HG02981 (cell line): ENCODE measurements at regions not wholly inside any gene's neighbourhood (a gene's known extent, or its start where the extent isn't known, plus 50 kb on each side); places are given as distances from the start of the nearest gene placed in this dataset.

Experiments
- ATAC-seq: cut with Tn5 transposase; IDR thresholded peaks from one replicate; pipeline ENCODE4 v1.9.1; 2021; ENCODE audit warnings: mild to moderate bottlenecking, moderate library complexity; ENCODE audit not compliant: unreplicated experiment

DNA sequence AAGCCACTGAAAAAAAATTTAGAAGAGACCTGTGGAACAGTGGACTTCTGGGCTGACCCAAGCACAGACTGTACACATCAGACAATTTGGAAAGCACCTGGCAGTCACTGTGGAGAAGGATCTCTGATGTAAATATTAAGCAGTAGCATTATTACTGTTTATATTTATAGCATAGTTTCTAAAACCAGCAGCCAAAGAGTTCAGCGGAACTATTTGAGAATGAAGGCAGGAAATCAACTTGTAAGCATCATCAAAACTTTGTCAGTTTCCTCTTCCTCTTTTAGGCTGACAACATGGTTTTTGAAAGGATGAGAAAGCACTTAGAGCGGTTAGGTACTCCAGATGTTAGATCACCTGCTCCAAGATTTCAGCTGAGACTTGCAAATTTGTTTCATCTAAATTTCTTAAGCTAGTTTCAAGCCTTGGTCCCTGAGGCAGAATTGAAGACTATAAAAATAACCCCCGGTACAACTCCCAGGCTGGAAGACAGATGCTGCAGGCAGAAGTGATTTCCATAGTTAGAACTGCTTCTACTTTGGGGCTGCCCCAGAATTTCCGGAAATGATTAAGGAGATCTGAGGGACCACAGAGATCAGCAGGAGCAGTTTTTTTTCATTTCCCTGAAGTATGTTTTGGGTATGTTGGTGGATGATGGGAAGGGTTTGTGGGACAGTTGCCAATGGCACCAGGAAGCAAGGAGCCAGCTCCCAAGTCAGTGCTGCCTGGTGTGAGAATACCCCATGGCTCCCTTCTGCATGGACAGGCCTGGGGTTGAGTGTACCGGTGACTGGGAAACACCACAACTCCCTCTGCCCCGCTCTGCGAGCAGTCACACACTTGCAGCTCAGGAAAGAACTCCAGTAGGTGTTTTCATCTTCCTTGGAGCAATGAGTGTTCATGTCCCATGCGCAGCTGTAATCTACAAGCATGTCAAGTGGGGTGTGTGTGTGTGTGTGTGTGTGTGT, 354.5 kb downstream of the NUAK1 start:
- ATAC-seq: peak; percentile 68

GRCh38 chr12:105793421-105793820, 345.3 kb downstream of the NUAK1 start:
- ATAC-seq: no peak

- no peak for ATAC-seq
Measured at GRCh38 chr12:105798256-105798845, 340.4 kb downstream of the NUAK1 start.

DNA sequence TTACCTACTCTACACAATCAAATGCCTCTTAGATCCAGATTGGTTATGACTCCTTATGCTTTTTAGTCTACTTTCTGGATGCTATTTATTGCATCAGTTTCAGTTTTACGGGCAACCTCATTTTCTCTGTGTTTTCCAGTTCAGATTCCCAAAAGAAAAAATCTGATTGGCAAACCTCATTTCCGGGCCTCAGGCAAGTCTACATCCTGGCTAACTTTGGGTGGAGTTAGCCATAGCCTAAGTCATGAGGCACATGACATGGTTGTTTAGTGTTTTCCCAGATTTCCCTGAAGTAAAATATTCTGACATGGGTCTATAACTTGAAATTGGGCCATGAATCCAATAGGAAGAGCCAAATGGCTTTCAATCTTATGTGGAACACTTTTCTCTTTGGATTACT, 339.7 kb downstream of the NUAK1 start:
- no peak for ATAC-seq

- ATAC-seq: no peak
Measured at GRCh38 chr12:105801351-105801750, 337.4 kb downstream of the NUAK1 start.

GRCh38 chr12:105803292-105803691, 335.5 kb downstream of the NUAK1 start:
- no peak for ATAC-seq

DNA sequence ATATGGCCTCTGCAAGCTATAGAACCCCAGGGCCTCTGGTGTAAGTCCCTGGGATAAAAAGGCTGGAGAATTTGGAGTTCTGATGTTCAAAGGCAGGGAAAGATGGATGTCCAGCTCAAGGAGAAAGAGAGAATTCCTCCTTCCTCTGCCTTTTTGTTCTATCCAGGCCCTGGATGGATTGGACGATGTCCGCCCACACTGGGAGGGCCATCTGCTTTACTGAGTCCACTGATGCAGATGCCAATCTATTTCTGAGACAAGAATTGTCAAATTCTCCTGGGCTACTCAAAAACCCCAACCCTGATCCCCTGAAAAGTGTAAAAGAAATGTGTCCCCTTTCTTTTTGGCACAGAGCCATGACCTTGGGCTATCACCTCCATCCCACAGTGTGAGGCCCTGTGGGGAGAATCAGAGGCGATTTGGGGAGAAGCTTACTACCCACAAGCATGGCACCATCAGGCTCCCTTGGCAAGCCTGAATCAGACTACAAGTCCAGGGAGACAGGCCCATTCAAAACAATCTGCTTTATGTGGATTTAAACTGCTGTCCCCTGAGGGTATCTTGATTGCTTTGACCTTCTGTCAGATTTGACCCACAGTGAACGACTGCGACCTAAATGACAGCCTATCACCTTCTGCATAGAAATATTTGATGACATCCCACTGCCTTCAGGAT, 334.0 kb downstream of the NUAK1 start:
- no peak for ATAC-seq

DNA sequence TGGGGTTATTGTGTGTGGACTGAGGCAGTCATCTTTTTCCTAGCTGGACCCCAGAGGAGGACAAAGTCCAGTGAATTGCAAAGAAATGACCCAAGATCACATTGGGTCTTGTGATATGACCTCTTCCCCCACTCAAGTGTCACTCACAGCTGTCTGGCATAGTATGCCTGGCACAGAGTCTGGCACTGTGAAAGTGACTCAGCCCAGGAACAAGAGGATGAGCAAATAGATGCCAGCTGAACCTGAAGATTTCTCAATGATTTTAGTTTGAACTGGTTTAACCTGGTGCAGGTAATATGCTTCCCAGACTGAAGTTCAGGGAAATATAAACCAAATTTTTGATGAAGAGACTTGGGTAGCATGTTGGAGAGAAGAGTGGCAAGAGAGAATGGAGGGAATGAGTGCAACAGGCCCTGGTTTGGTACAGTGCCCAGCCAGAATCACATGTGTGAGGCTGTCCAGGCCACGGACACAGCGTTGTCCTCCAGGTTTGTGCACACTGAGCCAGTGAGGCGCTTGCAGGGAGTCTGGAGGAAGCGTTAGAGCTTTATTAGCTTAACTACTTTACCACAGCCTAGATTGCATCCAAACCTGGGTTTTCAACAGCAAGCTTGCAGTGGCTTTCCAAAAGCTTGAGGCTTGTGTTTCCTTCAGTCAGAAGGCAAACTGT, 332.9 kb downstream of the NUAK1 start:
- ATAC-seq: no peak

DNA sequence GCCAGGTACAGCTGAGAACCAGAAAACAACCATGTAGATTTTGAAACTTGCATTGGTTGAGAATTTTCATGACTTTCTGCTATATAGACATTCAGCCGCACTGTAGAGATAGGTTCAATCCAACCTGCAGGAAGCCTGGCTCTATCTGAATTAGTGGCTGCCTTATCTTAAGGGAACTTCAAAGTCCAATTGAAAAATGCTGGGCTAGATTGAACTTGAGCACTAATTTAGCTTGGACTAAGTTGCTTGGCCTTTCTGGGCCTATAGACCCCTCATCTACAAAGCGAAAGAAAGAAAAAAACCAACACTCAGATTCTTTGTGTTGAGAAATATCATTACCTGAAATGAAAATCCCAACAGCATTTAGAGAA, 332.4 kb downstream of the NUAK1 start:
- ATAC-seq: no peak

DNA sequence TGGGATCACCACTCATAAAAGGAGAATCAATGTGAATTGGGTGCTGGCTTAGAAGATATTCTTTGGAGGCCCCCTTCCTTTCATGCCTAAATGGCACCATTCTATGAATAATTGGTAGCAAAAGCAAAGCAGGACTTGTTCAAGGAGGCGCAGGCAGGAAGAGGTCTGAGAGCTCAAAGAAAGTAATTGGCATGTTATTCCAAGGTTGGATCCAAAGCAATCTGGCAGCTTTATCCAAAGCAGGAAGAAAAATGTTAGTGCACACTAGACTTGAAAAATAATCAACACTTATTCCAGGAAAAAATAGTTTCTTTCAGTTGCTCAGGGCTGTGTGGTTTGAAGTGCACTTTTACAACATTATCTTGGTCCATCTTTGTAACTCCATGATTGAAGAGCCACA, 326.4 kb downstream of the NUAK1 start:
- ATAC-seq: no peak

DNA sequence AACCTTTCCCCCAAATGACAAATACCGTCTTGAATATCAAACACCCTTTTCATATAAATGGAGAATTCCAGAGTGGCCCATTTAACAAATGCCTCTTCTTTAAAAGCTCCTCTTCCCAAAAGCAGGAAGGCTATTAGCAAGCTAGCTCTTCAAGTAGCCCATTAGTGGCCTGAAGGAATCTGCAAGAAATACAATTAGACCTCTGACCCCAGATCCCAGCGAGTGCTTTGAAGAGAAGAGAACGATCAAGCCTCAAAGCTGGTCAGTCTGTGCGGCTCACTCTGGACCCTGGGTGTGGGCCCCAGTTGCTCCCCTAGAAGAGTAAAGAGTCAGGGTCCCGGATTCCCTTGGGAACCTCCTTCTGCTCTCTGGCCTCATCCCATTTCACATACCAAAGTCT, 325.6 kb downstream of the NUAK1 start:
- ATAC-seq: no peak

- no peak for ATAC-seq
Measured at GRCh38 chr12:105814283-105814682, 324.5 kb downstream of the NUAK1 start.

DNA sequence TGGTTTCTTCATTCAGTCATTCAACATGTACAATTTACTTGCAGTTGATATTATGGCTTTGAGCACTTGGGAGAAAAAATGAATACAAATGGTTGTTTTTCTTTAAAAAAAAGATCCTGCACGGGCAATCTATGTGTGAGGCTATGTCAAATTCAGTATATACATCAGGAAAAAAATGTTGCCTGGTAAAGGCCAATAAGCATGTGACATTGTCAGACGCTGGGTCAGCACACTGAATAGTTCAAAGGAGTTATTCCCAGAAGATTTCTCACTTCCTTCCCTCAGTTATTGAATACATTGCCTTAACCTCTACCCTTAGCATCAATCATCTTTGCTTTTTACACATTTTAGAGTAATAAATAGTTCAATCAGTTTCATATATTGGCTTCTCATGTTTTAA, 319.2 kb downstream of the NUAK1 start:
- ATAC-seq: no peak

GRCh38 chr12:105820429-105821125, 318.2 kb downstream of the NUAK1 start:
- no peak for ATAC-seq

GRCh38 chr12:105822131-105823105, 316.3 kb downstream of the NUAK1 start:
- ATAC-seq: no peak

GRCh38 chr12:105823810-105824209, 314.9 kb downstream of the NUAK1 start:
- ATAC-seq: no peak

GRCh38 chr12:105825141-105825540, 313.6 kb downstream of the NUAK1 start:
- ATAC-seq: no peak

DNA sequence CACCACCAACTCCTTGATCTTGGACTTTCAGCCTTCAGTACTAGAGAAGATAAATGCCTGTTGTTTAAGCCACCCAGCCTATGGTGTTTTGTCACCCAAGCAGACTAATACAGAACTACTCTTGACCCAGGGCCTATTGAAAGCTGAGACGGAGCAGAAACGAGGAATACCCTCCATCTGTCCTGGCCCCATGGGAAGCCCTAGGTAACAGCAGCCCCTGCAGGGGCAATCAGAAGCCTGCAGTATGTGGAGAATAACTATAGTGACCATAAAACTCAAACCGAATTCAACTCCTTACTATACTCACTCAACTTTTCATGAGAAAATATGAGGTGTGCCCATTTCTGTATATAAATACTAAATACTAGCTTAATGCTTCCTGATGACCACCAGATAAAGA, 307.4 kb downstream of the NUAK1 start:
- no peak for ATAC-seq

GRCh38 chr12:105832021-105832420, 306.7 kb downstream of the NUAK1 start:
- ATAC-seq: no peak

- ATAC-seq: no peak
Measured at GRCh38 chr12:105832806-105833205, 305.9 kb downstream of the NUAK1 start.
